GM12873 (cell line): ENCODE measurements at regions not wholly inside any gene's neighbourhood (a gene's known extent, or its start where the extent isn't known, plus 50 kb on each side); places are given as distances from the start of the nearest gene placed in this dataset.

ENCODE experiments used
- CTCF ChIP-seq: IDR thresholded peaks from 2 replicates; pipeline ENCODE4 v1.5.1; 2012; ENCODE audit warnings: low read depth, mild to moderate bottlenecking, moderate library complexity, low read length, control low read depth; ENCODE audit not compliant: insufficient read depth; ENCODE audit errors: missing control alignments

DNA sequence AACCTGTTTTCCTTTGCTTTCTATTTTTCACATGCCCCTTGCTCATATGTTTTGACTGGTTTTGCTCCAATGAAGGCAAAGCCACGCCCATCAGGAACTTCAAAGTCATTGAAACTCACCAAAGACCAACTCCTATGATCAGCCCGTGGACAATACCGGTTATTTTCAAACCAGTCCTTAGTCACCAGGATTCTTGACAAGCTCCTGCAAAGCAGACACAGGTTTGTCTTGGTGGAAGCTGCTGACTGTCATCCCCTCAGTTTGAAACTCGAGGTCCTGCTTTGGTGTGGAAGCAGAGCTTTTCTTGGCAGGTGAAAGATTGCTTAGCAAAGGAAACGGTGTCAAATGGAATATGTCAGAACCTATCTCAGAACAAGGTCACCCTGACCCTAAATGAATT is 384.7 kb upstream of the CXADR start:
- no peak for TF ChIP-seq CTCF

- TF ChIP-seq CTCF = no peak
Observed at GRCh38 chr21:17139696-17140095, 373.1 kb upstream of the CXADR start.

- no peak for TF ChIP-seq CTCF
Observed at GRCh38 chr21:17146426-17146825, 366.4 kb upstream of the CXADR start.

- TF ChIP-seq CTCF = no peak
Observed at GRCh38 chr21:17159697-17160096, 353.1 kb upstream of the CXADR start.

DNA sequence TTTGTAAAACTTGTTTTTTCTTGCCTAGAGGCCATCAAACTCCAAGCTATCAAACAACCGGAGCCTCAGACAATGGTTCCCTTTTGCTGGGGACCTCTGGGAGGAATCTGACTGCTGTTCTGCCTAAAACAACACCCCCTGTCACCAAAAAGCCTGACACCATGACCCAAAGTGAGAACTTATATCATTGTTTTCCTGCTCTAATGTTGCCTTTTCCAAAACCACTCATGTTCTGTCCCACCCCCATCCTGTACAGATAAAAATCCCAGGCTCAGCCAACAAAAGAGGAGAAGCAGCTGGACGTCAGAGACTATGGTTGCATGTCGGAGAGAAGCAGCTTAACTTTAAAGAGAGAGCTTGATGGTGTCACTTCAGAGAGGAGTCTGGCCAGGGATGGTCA is 327.2 kb upstream of the CXADR start:
- TF ChIP-seq CTCF = no peak

GRCh38 chr21:17189963-17190362 is 322.9 kb upstream of the CXADR start:
- TF ChIP-seq CTCF = no peak

- no peak for TF ChIP-seq CTCF
Observed at GRCh38 chr21:17191346-17191993, 321.4 kb upstream of the CXADR start.
